Cardiac muscle cell (in vitro differentiated cells and primary cell): ENCODE measurements at regions not wholly inside any gene's neighbourhood (a gene's known extent, or its start where the extent isn't known, plus 50 kb on each side); places are given as distances from the start of the nearest gene placed in this dataset.
A peak's percentile ranks its signal among the peaks of the same experiment; 100 is the strongest.

Source experiments
- DNase-seq, 2 donors: peaks; one replicate each; pipeline versions ENCODE4 v3.0.0 to v3.0.0-alpha.2; 2010 to 2017; ENCODE audit warnings: low read depth in 1 of 2, low spot score in 1 of 2
- H3K27ac ChIP-seq: fragments of 200-600 bp; sonication (generic); 2 replicates; pipeline ENCODE4 v1.5.1; 2016
- H3K27me3 ChIP-seq: fragments of 200-600 bp; sonication (generic); 2 replicates; pipeline ENCODE4 v1.6.0; 2016; ENCODE audit warnings: control low read depth
- H3K36me3 ChIP-seq: fragments of 200-600 bp; sonication (generic); 2 replicates; pipeline ENCODE4 v1.5.1; 2016; ENCODE audit warnings: control low read depth
- H3K4me1 ChIP-seq: fragments of 200-600 bp; sonication (generic); 2 replicates; pipeline ENCODE4 v1.8.1; 2017; ENCODE audit warnings: low read depth, mild to moderate bottlenecking, mixed run types
- H3K4me3 ChIP-seq: fragments of 200-600 bp; sonication (generic); 2 replicates; pipeline ENCODE4 v1.5.1; 2016; ENCODE audit warnings: mild to moderate bottlenecking
- H3K9me3 ChIP-seq: fragments of 200-600 bp; sonication (generic); 2 replicates; pipeline ENCODE4 v1.5.1; 2017; ENCODE audit warnings: low read depth, mild to moderate bottlenecking, control low read depth
- TF ChIP-seq, protein P1 (sequence below): IDR thresholded peaks from 2 replicates; pipeline ENCODE4 v1.5.1; 2012; ENCODE audit warnings: low read depth, mild to moderate bottlenecking, low read length

DNA sequence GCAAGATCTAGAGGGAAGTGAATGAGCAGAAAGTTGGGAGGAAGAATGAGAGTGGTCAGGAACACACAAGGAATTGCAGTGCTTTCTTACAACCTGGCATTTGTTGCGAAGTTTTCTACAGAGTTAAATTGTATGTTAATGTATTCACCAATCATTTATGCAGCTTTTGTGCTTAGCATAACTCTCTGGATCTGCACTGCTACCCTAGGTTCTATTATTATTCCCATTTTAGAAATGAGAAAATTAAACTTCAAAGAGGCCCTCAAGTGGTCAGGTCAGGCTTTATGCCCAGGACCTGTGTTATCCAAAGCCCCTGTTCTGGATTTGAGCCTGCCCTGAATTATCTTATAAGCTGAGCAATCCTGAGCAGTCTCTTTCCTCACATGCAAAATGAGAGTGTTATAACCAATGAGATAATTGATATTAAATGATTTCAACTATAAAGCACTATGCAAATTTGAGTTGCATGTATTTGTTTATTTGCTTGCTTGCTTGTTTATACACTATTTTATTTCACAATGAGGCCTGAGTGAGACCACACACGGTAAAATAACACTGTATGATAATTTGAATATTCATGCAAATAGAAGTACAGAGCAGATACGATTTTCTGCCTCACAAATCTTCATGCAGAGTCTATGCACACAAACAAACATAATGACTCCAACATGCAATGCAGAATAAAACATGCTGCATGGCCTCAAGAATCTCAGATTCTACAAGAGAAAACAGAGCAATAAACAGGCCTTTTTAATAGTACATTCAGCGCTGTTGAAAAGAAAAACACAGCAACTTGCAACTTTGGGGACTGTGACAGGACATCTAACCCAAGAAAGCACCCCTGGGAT is 323.0 kb downstream of the PLPP3 start:
- TF ChIP-seq, protein P1, sequence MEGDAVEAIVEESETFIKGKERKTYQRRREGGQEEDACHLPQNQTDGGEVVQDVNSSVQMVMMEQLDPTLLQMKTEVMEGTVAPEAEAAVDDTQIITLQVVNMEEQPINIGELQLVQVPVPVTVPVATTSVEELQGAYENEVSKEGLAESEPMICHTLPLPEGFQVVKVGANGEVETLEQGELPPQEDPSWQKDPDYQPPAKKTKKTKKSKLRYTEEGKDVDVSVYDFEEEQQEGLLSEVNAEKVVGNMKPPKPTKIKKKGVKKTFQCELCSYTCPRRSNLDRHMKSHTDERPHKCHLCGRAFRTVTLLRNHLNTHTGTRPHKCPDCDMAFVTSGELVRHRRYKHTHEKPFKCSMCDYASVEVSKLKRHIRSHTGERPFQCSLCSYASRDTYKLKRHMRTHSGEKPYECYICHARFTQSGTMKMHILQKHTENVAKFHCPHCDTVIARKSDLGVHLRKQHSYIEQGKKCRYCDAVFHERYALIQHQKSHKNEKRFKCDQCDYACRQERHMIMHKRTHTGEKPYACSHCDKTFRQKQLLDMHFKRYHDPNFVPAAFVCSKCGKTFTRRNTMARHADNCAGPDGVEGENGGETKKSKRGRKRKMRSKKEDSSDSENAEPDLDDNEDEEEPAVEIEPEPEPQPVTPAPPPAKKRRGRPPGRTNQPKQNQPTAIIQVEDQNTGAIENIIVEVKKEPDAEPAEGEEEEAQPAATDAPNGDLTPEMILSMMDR = no peak
- H3K4me3 ChIP-seq = no peak overlapping the region
- H3K27me3 ChIP-seq = no peaks in the 10 kb centered on the region
- H3K36me3 ChIP-seq = no peaks in the 10 kb centered on the region
- no peaks in the 10 kb centered on the region for H3K4me1 ChIP-seq
- no peak overlapping the region for H3K27ac ChIP-seq
- no peaks in the 10 kb centered on the region for H3K9me3 ChIP-seq
- no peak for DNase-seq

- Histone ChIP-seq H3K36me3 (no peaks in the 10 kb centered on the region), H3K27ac (no peak overlapping the region), H3K4me1 (no peaks in the 10 kb centered on the region), H3K27me3 (no peaks in the 10 kb centered on the region), H3K4me3 (no peak overlapping the region), H3K9me3 (no peaks in the 10 kb centered on the region)
- peak in 1 of 2 donors; percentile 96 for DNase-seq
- TF ChIP-seq, protein P1 = no peak
Measured at GRCh38 chr1:56255516-56256152, 323.7 kb downstream of the PLPP3 start.

GRCh38 chr1:56254130-56254529 is 325.2 kb downstream of the PLPP3 start:
- no peaks in the 10 kb centered on the region for H3K9me3 ChIP-seq
- no peaks in the 10 kb centered on the region for H3K27me3 ChIP-seq
- TF ChIP-seq, protein P1 = no peak
- no peak overlapping the region for H3K27ac ChIP-seq
- no peaks in the 10 kb centered on the region for H3K36me3 ChIP-seq
- no peaks in the 10 kb centered on the region for H3K4me1 ChIP-seq
- DNase-seq = no peak
- H3K4me3 ChIP-seq = no peak overlapping the region

DNA sequence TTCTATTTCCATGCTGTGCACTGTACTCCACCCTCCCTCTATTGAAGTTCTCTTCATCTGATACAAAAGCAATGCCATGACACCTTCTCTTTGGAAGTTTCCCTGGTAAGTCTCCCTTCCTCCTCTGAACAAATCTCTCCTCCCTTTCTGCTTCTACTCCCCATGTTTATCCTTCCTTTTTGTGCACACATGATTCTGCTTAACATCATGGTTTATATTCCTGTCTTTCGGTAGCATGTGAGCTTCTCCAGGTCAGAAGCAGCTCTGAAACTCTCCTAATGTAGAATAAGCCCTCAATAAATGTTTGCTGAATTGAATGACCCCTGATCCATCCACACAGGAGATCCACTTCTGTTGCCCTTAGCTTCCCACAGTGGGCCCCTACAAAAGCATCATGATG is 328.6 kb downstream of the PLPP3 start:
- TF ChIP-seq, protein P1 = no peak
- Histone ChIP-seq H3K9me3 (no peaks in the 10 kb centered on the region), H3K27ac (no peak overlapping the region), H3K27me3 (no peaks in the 10 kb centered on the region), H3K36me3 (no peaks in the 10 kb centered on the region), H3K4me3 (no peak overlapping the region), H3K4me1 (no peaks in the 10 kb centered on the region)
- DNase-seq = no peak

GRCh38 chr1:56249234-56249633 is 330.1 kb downstream of the PLPP3 start:
- no peaks in the 10 kb centered on the region for H3K4me1 ChIP-seq
- no peak for DNase-seq
- H3K9me3 ChIP-seq = no peaks in the 10 kb centered on the region
- TF ChIP-seq, protein P1 = no peak
- no peak overlapping the region for H3K27ac ChIP-seq
- no peaks in the 10 kb centered on the region for H3K36me3 ChIP-seq
- H3K4me3 ChIP-seq = no peak overlapping the region
- H3K27me3 ChIP-seq = no peaks in the 10 kb centered on the region
